Lower lobe of right lung (tissue), 2 donors: ENCODE measurements at regions not wholly inside any gene's neighbourhood (a gene's known extent, or its start where the extent isn't known, plus 50 kb on each side); places are given as distances from the start of the nearest gene placed in this dataset.

ENCODE experiments used
- ATAC-seq, 2 donors: fragments of 200-7000 bp; cut with Tn5 transposase; one replicate each; pipeline ENCODE4 v1.9.1; 2020 to 2022; ENCODE audit warnings: mild to moderate bottlenecking in 2 of 2, moderate library complexity in 2 of 2
- DNase-seq: peaks from one replicate; pipeline ENCODE4 v3.0.0-alpha.2; 2020
- H3K27ac ChIP-seq: fragments of 200-600 bp; one replicate; pipeline ENCODE4 v1.8.0; 2022
- H3K27me3 ChIP-seq: fragments of 200-600 bp; one replicate; pipeline ENCODE4 v1.8.0; 2022; ENCODE audit warnings: low read depth
- H3K36me3 ChIP-seq: fragments of 200-600 bp; one replicate; pipeline ENCODE4 v1.8.0; 2022; ENCODE audit warnings: mild to moderate bottlenecking
- H3K4me1 ChIP-seq: fragments of 200-600 bp; one replicate; pipeline ENCODE4 v1.8.0; 2022
- H3K4me3 ChIP-seq: fragments of 200-600 bp; one replicate; pipeline ENCODE4 v1.8.0; 2022; ENCODE audit warnings: mild to moderate bottlenecking
- H3K9me3 ChIP-seq: fragments of 200-600 bp; one replicate; pipeline ENCODE4 v1.8.0; 2022
- CTCF ChIP-seq: fragments of 200-600 bp; IDR thresholded peaks from one replicate; pipeline ENCODE4 v1.8.0; 2022; ENCODE audit warnings: antibody characterized with exemption, mild to moderate bottlenecking
- intact Hi-C: fragments of 100-400 bp; cut with DNase I; formaldehyde crosslinking; loops from one replicate; pipeline ENCODE4 v1.11.0; 2022
- donor health status: DM: no; HTN: yes; CAD: no; lungs with severe emphysema.

GRCh38 chr4:120227554-120227953, 160.9 kb upstream of the MAD2L1 start:
- TF ChIP-seq CTCF: no peak
- H3K27ac ChIP-seq: no peak overlapping the region
- DNase-seq: no peak
- no peak overlapping the region for H3K4me3 ChIP-seq
- H3K27me3 ChIP-seq: no peaks in the 10 kb centered on the region
- no peaks in the 10 kb centered on the region for H3K36me3 ChIP-seq
- no peaks in the 10 kb centered on the region for H3K4me1 ChIP-seq
- H3K9me3 ChIP-seq: no peaks in the 10 kb centered on the region
- no peak for ATAC-seq
- intact Hi-C loops: no loop called here

- ATAC-seq: no peak
These were observed 158.9 kb upstream of the MAD2L1 start for GRCh38 chr4:120225527-120225926.

GRCh38 chr4:120218981-120219380, 152.3 kb upstream of the MAD2L1 start:
- no peak for DNase-seq
- Histone ChIP-seq H3K27me3 (no peaks in the 10 kb centered on the region), H3K4me1 (no peaks in the 10 kb centered on the region), H3K36me3 (no peaks in the 10 kb centered on the region), H3K27ac (no peak overlapping the region), H3K4me3 (no peak overlapping the region), H3K9me3 (peaks cover 8% of the 10 kb centered on the region)
- intact Hi-C loops: no loop called here
- no peak for ATAC-seq
- no peak for TF ChIP-seq CTCF

More at GRCh38 chr4:120225527-120225926, 158.9 kb upstream of the MAD2L1 start:
- no peak for DNase-seq
- Histone ChIP-seq H3K4me3 (no peak overlapping the region), H3K27ac (no peak overlapping the region), H3K9me3 (peaks cover 3% of the 10 kb centered on the region), H3K36me3 (no peaks in the 10 kb centered on the region), H3K27me3 (no peaks in the 10 kb centered on the region), H3K4me1 (no peaks in the 10 kb centered on the region)
- no peak for TF ChIP-seq CTCF
- intact Hi-C loops: no loop called here

GRCh38 chr4:120215350-120215749, 148.7 kb upstream of the MAD2L1 start:
- no peak overlapping the region for H3K4me3 ChIP-seq
- H3K36me3 ChIP-seq: no peaks in the 10 kb centered on the region
- peaks cover 5% of the 10 kb centered on the region for H3K9me3 ChIP-seq
- no peak for TF ChIP-seq CTCF
- no peak overlapping the region for H3K27ac ChIP-seq
- DNase-seq: no peak
- H3K27me3 ChIP-seq: no peaks in the 10 kb centered on the region
- intact Hi-C loops: no loop called here
- no peaks in the 10 kb centered on the region for H3K4me1 ChIP-seq
- ATAC-seq: no peak

- ATAC-seq: no peak
- Histone ChIP-seq H3K36me3 (no peaks in the 10 kb centered on the region), H3K4me1 (no peaks in the 10 kb centered on the region), H3K9me3 (no peaks in the 10 kb centered on the region), H3K4me3 (no peak overlapping the region), H3K27me3 (no peaks in the 10 kb centered on the region), H3K27ac (no peak overlapping the region)
- DNase-seq: no peak
- no peak for TF ChIP-seq CTCF
- intact Hi-C loops: no loop called here
These were observed 144.9 kb upstream of the MAD2L1 start for GRCh38 chr4:120211408-120212015.

GRCh38 chr4:120209706-120210105, 143.1 kb upstream of the MAD2L1 start:
- Histone ChIP-seq H3K27me3 (no peaks in the 10 kb centered on the region), H3K36me3 (no peaks in the 10 kb centered on the region), H3K27ac (no peak overlapping the region), H3K4me3 (no peak overlapping the region), H3K9me3 (no peaks in the 10 kb centered on the region), H3K4me1 (no peaks in the 10 kb centered on the region)
- no peak for ATAC-seq
- no peak for DNase-seq
- intact Hi-C loops: no loop called here
- no peak for TF ChIP-seq CTCF
